ENCODE measurements at regions not wholly inside any gene's neighbourhood (a gene's known extent, or its start where the extent isn't known, plus 50 kb on each side); places are given as distances from the start of the nearest gene placed in this dataset.
A peak's percentile ranks its signal among the peaks of the same experiment; 100 is the strongest.

DNA sequence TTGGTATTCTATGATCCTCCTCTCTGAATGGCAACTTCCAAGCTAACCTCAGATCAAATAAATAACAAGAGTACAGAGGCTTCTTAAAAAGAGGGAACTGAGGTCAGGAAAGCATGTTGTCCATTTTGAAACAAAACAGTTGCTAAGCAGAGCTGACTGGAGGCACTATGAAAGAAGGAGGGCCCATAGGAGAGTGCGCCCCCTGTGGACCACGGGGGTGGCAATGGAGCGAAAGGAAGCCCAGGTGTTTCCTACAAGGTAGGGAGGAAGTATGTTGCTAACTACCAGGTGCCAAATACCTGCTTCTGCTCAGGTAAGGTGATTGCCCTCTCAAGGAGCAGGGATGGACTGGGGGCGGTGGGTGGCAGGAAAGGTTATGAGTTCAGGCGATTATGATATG lies 101.8 kb upstream of the MAST4 start:
- no peaks in the 10 kb centered on the region for H3K36me3 Mint-ChIP-seq
- no peak for TF ChIP-seq EZH2 (IDR thresholded peaks at IDR 0.05)
- TF ChIP-seq, protein P1, sequence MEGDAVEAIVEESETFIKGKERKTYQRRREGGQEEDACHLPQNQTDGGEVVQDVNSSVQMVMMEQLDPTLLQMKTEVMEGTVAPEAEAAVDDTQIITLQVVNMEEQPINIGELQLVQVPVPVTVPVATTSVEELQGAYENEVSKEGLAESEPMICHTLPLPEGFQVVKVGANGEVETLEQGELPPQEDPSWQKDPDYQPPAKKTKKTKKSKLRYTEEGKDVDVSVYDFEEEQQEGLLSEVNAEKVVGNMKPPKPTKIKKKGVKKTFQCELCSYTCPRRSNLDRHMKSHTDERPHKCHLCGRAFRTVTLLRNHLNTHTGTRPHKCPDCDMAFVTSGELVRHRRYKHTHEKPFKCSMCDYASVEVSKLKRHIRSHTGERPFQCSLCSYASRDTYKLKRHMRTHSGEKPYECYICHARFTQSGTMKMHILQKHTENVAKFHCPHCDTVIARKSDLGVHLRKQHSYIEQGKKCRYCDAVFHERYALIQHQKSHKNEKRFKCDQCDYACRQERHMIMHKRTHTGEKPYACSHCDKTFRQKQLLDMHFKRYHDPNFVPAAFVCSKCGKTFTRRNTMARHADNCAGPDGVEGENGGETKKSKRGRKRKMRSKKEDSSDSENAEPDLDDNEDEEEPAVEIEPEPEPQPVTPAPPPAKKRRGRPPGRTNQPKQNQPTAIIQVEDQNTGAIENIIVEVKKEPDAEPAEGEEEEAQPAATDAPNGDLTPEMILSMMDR (IDR thresholded peaks at IDR 0.05): peak; percentile 59
- H3K27ac ChIP-seq: no peak overlapping the region
- H3F3A ChIP-seq (ENCODE audit: low read depth): no peaks in the 10 kb centered on the region
- peaks cover 4% of the 10 kb centered on the region for H3K36me3 ChIP-seq
- H3K27me3 ChIP-seq: no peaks in the 10 kb centered on the region
- H3K4me3 Mint-ChIP-seq: no peak overlapping the region
- H3K27me3 Mint-ChIP-seq (ENCODE audit: insufficient read depth, low read depth): peaks cover 3% of the 10 kb centered on the region
- H2AFZ ChIP-seq (replicated peaks): peak overlapping the region; percentile 77
- no peak overlapping the region for H3K27ac Mint-ChIP-seq
- H3K9me3 Mint-ChIP-seq: peaks cover 18% of the 10 kb centered on the region
- DNase-seq (ENCODE audit: low spot score): peak; percentile 31
- no peak overlapping the region for H3K4me2 ChIP-seq
- no peaks in the 10 kb centered on the region for H3K9me3 ChIP-seq (ENCODE audit: low read depth)
- H3K79me2 ChIP-seq (ENCODE audit: low read depth): no peaks in the 10 kb centered on the region
- H4K20me1 ChIP-seq (ENCODE audit: low read depth): no peaks in the 10 kb centered on the region
- H3K4me1 Mint-ChIP-seq: no peaks in the 10 kb centered on the region
- no peak overlapping the region for H3K4me3 ChIP-seq
- no peaks in the 10 kb centered on the region for H3K4me1 ChIP-seq
- no peak overlapping the region for H3K9ac ChIP-seq

DNA sequence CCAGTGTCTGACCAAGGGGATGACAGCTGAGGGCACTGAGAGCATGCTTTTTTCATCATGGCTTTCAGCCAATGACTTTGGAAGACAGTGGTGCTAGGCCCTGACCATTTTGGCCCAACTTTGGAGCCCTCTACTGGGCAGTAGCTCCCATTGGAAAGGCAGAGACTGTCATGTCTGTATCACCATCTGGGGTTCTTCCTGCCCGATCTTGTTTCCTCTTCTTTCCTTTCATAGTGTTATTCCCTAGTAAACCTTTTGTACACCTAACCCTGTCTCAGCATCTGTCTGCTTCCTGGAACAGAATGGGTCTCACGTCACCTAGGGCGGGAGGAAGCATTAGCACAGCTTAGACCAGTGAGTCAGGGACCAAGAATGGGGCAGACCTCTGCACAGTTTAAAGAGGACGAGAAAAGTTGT lies 97.4 kb upstream of the MAST4 start:
- Mint-ChIP-seq H3K27me3 (ENCODE audit: insufficient read depth, low read depth) (no peaks in the 10 kb centered on the region), H3K36me3 (no peaks in the 10 kb centered on the region), H3K27ac (no peak overlapping the region), H3K4me3 (no peak overlapping the region), H3K9me3 (peaks cover 4% of the 10 kb centered on the region), H3K4me1 (no peaks in the 10 kb centered on the region)
- no peak overlapping the region for H2AFZ ChIP-seq (replicated peaks)
- H3K9me3 ChIP-seq (ENCODE audit: low read depth): no peaks in the 10 kb centered on the region
- no peaks in the 10 kb centered on the region for H3K36me3 ChIP-seq
- no peak overlapping the region for H3K27ac ChIP-seq
- TF ChIP-seq EZH2 (IDR thresholded peaks at IDR 0.05): no peak
- TF ChIP-seq, protein P1 (IDR thresholded peaks at IDR 0.05): peak; percentile 30
- H3K4me3 ChIP-seq: no peak overlapping the region
- H3K4me1 ChIP-seq: no peaks in the 10 kb centered on the region
- H3K27me3 ChIP-seq: no peaks in the 10 kb centered on the region
- no peaks in the 10 kb centered on the region for H4K20me1 ChIP-seq (ENCODE audit: low read depth)
- no peak overlapping the region for H3K4me2 ChIP-seq
- no peaks in the 10 kb centered on the region for H3K79me2 ChIP-seq (ENCODE audit: low read depth)
- peak; percentile 7 for DNase-seq (ENCODE audit: low spot score)
- H3F3A ChIP-seq (ENCODE audit: low read depth): no peaks in the 10 kb centered on the region
- no peak overlapping the region for H3K9ac ChIP-seq

- no peaks in the 10 kb centered on the region for H3K27me3 ChIP-seq
- no peak overlapping the region for H3K27ac Mint-ChIP-seq
- H3K27ac ChIP-seq: no peak overlapping the region
- no peak overlapping the region for H3K4me3 ChIP-seq
- no peaks in the 10 kb centered on the region for H3K4me1 Mint-ChIP-seq
- H3K79me2 ChIP-seq (ENCODE audit: low read depth): no peaks in the 10 kb centered on the region
- H3K36me3 ChIP-seq: no peaks in the 10 kb centered on the region
- no peaks in the 10 kb centered on the region for H3K36me3 Mint-ChIP-seq
- peaks cover 7% of the 10 kb centered on the region for H3K9me3 Mint-ChIP-seq
- no peaks in the 10 kb centered on the region for H3F3A ChIP-seq (ENCODE audit: low read depth)
- peaks cover 2% of the 10 kb centered on the region for H3K27me3 Mint-ChIP-seq (ENCODE audit: insufficient read depth, low read depth)
- H3K9ac ChIP-seq: no peak overlapping the region
- no peaks in the 10 kb centered on the region for H3K9me3 ChIP-seq (ENCODE audit: low read depth)
- H3K4me1 ChIP-seq: no peaks in the 10 kb centered on the region
- H3K4me3 Mint-ChIP-seq: no peak overlapping the region
- DNase-seq (ENCODE audit: low spot score): no peak
- H4K20me1 ChIP-seq (ENCODE audit: low read depth): no peaks in the 10 kb centered on the region
- TF ChIP-seq EZH2 (IDR thresholded peaks at IDR 0.05) (no peak), EZH2phosphoT487 (IDR thresholded peaks at IDR 0.05) (no peak)
- TF ChIP-seq, protein P1 (IDR thresholded peaks at IDR 0.05): no peak
- no peak overlapping the region for H3K4me2 ChIP-seq
- no peak overlapping the region for H2AFZ ChIP-seq (replicated peaks)
Measured at GRCh38 chr5:66503203-66503789, 92.9 kb upstream of the MAST4 start.

All from neural progenitor cell (in vitro differentiated cells).